CD4-positive, CD25-positive, alpha-beta regulatory T cell (primary cell): ENCODE measurements at regions not wholly inside any gene's neighbourhood (a gene's known extent, or its start where the extent isn't known, plus 50 kb on each side); places are given as distances from the start of the nearest gene placed in this dataset.

Experiments
- ATAC-seq, 2 donors: fragments of 150-1000 bp; cut with Tn5 transposase; one replicate each; pipeline ENCODE4 v1.10.0; 2021; ENCODE audit warnings: low read depth in 2 of 2, moderate number of reproducible peaks in 2 of 2, moderate library complexity in 1 of 2
- DNase-seq, 3 donors: peaks; one replicate each; pipeline versions ENCODE4 v3.0.0 to v3.0.0-alpha.2; 2012 to 2022; ENCODE audit warnings: mixed read lengths in 1 of 3
- H3K27ac ChIP-seq: one replicate; pipeline ENCODE4 v1.7.0; 2013; ENCODE audit warnings: mild to moderate bottlenecking, low read length; ENCODE audit not compliant: insufficient read depth, poor library complexity, severe bottlenecking
- H3K27me3 ChIP-seq: one replicate; pipeline ENCODE4 v1.7.0; 2013; ENCODE audit warnings: low read length; ENCODE audit not compliant: control insufficient read depth, insufficient read depth
- H3K36me3 ChIP-seq: one replicate; pipeline ENCODE4 v1.7.0; 2013; ENCODE audit warnings: mild to moderate bottlenecking, low read length, moderate library complexity; ENCODE audit not compliant: control insufficient read depth, insufficient read depth
- H3K4me1 ChIP-seq: 2 replicates; pipeline ENCODE4 v1.7.0; 2013; ENCODE audit warnings: mild to moderate bottlenecking, low read length; ENCODE audit not compliant: insufficient read depth, control insufficient read depth, poor library complexity, severe bottlenecking
- H3K4me3 ChIP-seq: one replicate; pipeline ENCODE4 v1.7.0; 2013; ENCODE audit warnings: low read depth, mild to moderate bottlenecking, low read length, moderate library complexity
- H3K9me3 ChIP-seq, 2 experiments: 1 replicate in 1 of 2; 2 replicates in 1 of 2; pipeline ENCODE4 v1.7.0; 2013; ENCODE audit warnings: low read length in 2 of 2, mild to moderate bottlenecking in 1 of 2, moderate library complexity in 1 of 2; ENCODE audit not compliant: control insufficient read depth in 2 of 2
- H3K27ac Mint-ChIP-seq, 3 donors: one replicate each; pipeline ENCODE4 v1.8.0; 2020 to 2022; ENCODE audit warnings: mild to moderate bottlenecking in 3 of 3, mixed read lengths in 3 of 3, moderate library complexity in 2 of 3
- H3K27me3 Mint-ChIP-seq: one replicate; pipeline ENCODE4 v1.8.0; 2022; ENCODE audit warnings: mild to moderate bottlenecking, mixed read lengths
- H3K36me3 Mint-ChIP-seq: one replicate; pipeline ENCODE4 v1.8.0; 2020; ENCODE audit warnings: mixed read lengths
- H3K4me1 Mint-ChIP-seq, 4 donors: one replicate each; pipeline ENCODE4 v1.8.0; 2020 to 2022; ENCODE audit warnings: mixed read lengths in 4 of 4, mild to moderate bottlenecking in 1 of 4
- H3K4me3 Mint-ChIP-seq, 4 donors: one replicate each; pipeline ENCODE4 v1.8.0; 2020 to 2022; ENCODE audit warnings: mild to moderate bottlenecking in 4 of 4, mixed read lengths in 4 of 4, moderate library complexity in 3 of 4
- H3K9me3 Mint-ChIP-seq, 7 donors: one replicate each; pipeline ENCODE4 v1.8.0; 2020 to 2022; ENCODE audit warnings: mixed read lengths in 7 of 7, mild to moderate bottlenecking in 3 of 7, moderate library complexity in 2 of 7

DNA sequence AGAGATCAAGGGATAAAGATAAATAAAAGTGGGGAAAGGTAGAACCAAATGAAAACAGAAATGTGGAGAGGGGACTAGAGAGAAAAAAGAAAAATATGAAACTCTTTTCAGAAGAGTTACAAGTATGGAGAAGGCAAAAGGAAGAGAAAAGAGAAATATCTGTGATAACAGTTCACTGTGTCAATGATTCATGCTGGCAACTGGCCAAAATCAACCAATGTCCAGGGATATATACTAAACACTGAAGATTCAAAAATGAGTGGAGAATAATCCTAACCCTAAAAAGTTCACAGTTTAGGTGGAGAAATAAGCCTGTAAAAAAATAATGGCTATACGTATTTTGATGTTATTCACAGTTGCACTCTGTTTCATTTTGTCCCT is 372.3 kb upstream of the KITLG start:
- peaks cover 4% of the 10 kb centered on the region for H3K27me3 Mint-ChIP-seq

GRCh38 chr12:88951860-88952561 is 371.7 kb upstream of the KITLG start:
- no peaks in the 10 kb centered on the region for H3K27me3 ChIP-seq
- no peak overlapping the region for H3K27ac Mint-ChIP-seq
- ATAC-seq (no peak), DNase-seq (no peak)
- peaks cover 0 to 2% (median 0%) of the 10 kb centered on the region in 7 donors for H3K9me3 Mint-ChIP-seq
- H3K9me3 ChIP-seq, result no peaks in the 10 kb centered on the region
- H3K36me3 ChIP-seq, result no peaks in the 10 kb centered on the region
- no peaks in the 10 kb centered on the region for H3K4me1 ChIP-seq
- H3K36me3 Mint-ChIP-seq, result no peaks in the 10 kb centered on the region
- no peak overlapping the region for H3K4me3 ChIP-seq
- no peaks in the 10 kb centered on the region for H3K4me1 Mint-ChIP-seq
- peaks cover 4% of the 10 kb centered on the region for H3K27me3 Mint-ChIP-seq
- H3K27ac ChIP-seq, result no peak overlapping the region
- no peak overlapping the region for H3K4me3 Mint-ChIP-seq

More for the DNA sequence above, 372.3 kb upstream of the KITLG start:
- Histone ChIP-seq H3K9me3 (no peaks in the 10 kb centered on the region), H3K4me3 (no peak overlapping the region), H3K27ac (no peak overlapping the region), H3K36me3 (no peaks in the 10 kb centered on the region), H3K4me1 (no peaks in the 10 kb centered on the region), H3K27me3 (no peaks in the 10 kb centered on the region)
- Mint-ChIP-seq H3K9me3 (peaks cover 0 to 2% (median 0%) of the 10 kb centered on the region in 7 donors), H3K4me3 (no peak overlapping the region), H3K4me1 (no peaks in the 10 kb centered on the region), H3K27ac (no peak overlapping the region), H3K36me3 (no peaks in the 10 kb centered on the region)
- ATAC-seq (no peak), DNase-seq (no peak)

GRCh38 chr12:88951177-88951576 is 370.9 kb upstream of the KITLG start:
- Histone ChIP-seq H3K27me3 (no peaks in the 10 kb centered on the region), H3K27ac (no peak overlapping the region), H3K4me3 (no peak overlapping the region), H3K9me3 (no peaks in the 10 kb centered on the region), H3K36me3 (no peaks in the 10 kb centered on the region), H3K4me1 (no peaks in the 10 kb centered on the region)
- Mint-ChIP-seq H3K36me3 (no peaks in the 10 kb centered on the region), H3K27ac (no peak overlapping the region), H3K4me1 (no peaks in the 10 kb centered on the region), H3K27me3 (peaks cover 4% of the 10 kb centered on the region), H3K9me3 (peaks cover 0 to 2% (median 0%) of the 10 kb centered on the region in 7 donors), H3K4me3 (no peak overlapping the region)
- ATAC-seq (no peak), DNase-seq (no peak)

- no peak for DNase-seq
- Mint-ChIP-seq H3K4me1 (no peaks in the 10 kb centered on the region), H3K36me3 (no peaks in the 10 kb centered on the region), H3K27me3 (peaks cover 4% of the 10 kb centered on the region), H3K4me3 (no peak overlapping the region), H3K27ac (no peak overlapping the region), H3K9me3 (peaks cover 0 to 4% (median 0%) of the 10 kb centered on the region in 7 donors)
- H3K9me3 ChIP-seq, result no peaks in the 10 kb centered on the region
- ATAC-seq, result no peak
- no peak overlapping the region for H3K4me3 ChIP-seq
- H3K27me3 ChIP-seq, result no peaks in the 10 kb centered on the region
- no peaks in the 10 kb centered on the region for H3K4me1 ChIP-seq
- H3K36me3 ChIP-seq, result no peaks in the 10 kb centered on the region
- no peak overlapping the region for H3K27ac ChIP-seq
Measured at GRCh38 chr12:88947486-88948043, 367.3 kb upstream of the KITLG start.

GRCh38 chr12:88946372-88946997 is 366.2 kb upstream of the KITLG start:
- Mint-ChIP-seq H3K36me3 (no peaks in the 10 kb centered on the region), H3K27ac (no peak overlapping the region), H3K4me3 (no peak overlapping the region), H3K27me3 (peaks cover 4% of the 10 kb centered on the region), H3K9me3 (peaks cover 0 to 4% (median 0%) of the 10 kb centered on the region in 7 donors), H3K4me1 (no peaks in the 10 kb centered on the region)
- no peaks in the 10 kb centered on the region for H3K36me3 ChIP-seq
- no peaks in the 10 kb centered on the region for H3K27me3 ChIP-seq
- no peaks in the 10 kb centered on the region for H3K4me1 ChIP-seq
- ATAC-seq (no peak), DNase-seq (no peak)
- no peak overlapping the region for H3K27ac ChIP-seq
- no peaks in the 10 kb centered on the region for H3K9me3 ChIP-seq
- H3K4me3 ChIP-seq, result no peak overlapping the region

- Histone ChIP-seq H3K27me3 (no peaks in the 10 kb centered on the region), H3K9me3 (no peaks in the 10 kb centered on the region), H3K4me1 (no peaks in the 10 kb centered on the region), H3K36me3 (no peaks in the 10 kb centered on the region), H3K4me3 (no peak overlapping the region), H3K27ac (no peak overlapping the region)
- no peak for DNase-seq
- ATAC-seq, result no peak
- Mint-ChIP-seq H3K36me3 (no peaks in the 10 kb centered on the region), H3K27me3 (peaks cover 4% of the 10 kb centered on the region), H3K27ac (no peak overlapping the region), H3K9me3 (peaks cover 0 to 4% (median 0%) of the 10 kb centered on the region in 7 donors), H3K4me3 (no peak overlapping the region), H3K4me1 (no peaks in the 10 kb centered on the region)
Measured at GRCh38 chr12:88945051-88945732, 364.9 kb upstream of the KITLG start.

DNA sequence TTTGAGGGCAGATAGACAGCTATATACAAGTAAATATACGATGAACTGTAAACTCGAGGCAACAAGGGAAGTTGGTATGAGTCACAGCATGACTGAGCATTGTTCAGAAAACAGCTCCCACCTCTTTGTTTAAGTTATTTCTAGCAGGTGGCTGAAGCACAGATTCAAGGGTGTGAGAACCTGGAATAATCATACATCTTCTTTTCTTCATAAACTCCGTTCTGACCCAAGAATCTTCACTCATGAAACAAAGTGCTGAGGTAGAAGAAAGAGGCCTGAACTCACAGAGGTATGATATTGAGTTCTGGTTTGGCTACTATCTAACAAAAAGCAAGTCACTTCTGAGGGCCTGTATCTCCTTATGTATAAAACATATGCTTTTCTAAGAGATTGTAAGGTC is 364.1 kb upstream of the KITLG start:
- H3K27me3 Mint-ChIP-seq, result peaks cover under 1% of the 10 kb centered on the region
- Histone ChIP-seq H3K9me3 (no peaks in the 10 kb centered on the region), H3K36me3 (no peaks in the 10 kb centered on the region), H3K27me3 (no peaks in the 10 kb centered on the region), H3K4me3 (no peak overlapping the region), H3K4me1 (no peaks in the 10 kb centered on the region), H3K27ac (no peak overlapping the region)
- peaks cover 0 to 4% (median 0%) of the 10 kb centered on the region in 7 donors for H3K9me3 Mint-ChIP-seq
- ATAC-seq (no peak), DNase-seq (no peak)
- no peak overlapping the region for H3K4me3 Mint-ChIP-seq
- H3K27ac Mint-ChIP-seq, result peak overlapping the region in 1 of 3 donors; percentile 46
- H3K4me1 Mint-ChIP-seq, result no peaks in the 10 kb centered on the region
- no peaks in the 10 kb centered on the region for H3K36me3 Mint-ChIP-seq
